NCI-H2107 treated with DMSO at 0.1 percent for 48 hours (cell line): ENCODE measurements at regions not wholly inside any gene's neighbourhood (a gene's known extent, or its start where the extent isn't known, plus 50 kb on each side); places are given as distances from the start of the nearest gene placed in this dataset.

Source experiments
- DNase-seq: peaks from one replicate; lab custom pipeline; 2025; ENCODE audit not compliant: unreplicated experiment; lab: John Stamatoyannopoulos, UW

DNA sequence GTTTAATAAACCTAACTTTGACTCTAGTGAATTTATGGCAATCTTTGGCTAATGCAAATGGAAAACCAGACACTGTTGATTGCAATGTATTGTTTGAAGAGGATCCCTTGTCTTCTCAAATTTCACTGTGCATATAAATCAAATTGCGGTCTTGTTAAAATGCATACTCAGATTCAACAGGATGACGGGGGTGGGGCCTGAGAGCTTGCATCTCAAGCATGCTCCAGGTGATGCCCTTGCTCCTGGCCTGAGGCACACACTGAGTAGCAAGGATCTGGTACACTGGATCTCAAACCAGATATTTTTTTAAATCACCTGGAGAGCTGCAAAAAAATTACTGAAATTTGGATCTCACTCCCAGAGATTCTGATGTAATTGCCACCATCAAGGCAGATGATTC is 463.7 kb downstream of the DNAH5 start:
- no peak for DNase-seq

- peak; percentile 19 for DNase-seq
Measured at GRCh38 chr5:13478831-13479465, 465.5 kb downstream of the DNAH5 start.

GRCh38 chr5:13477118-13477737 is 467.3 kb downstream of the DNAH5 start:
- DNase-seq = no peak

GRCh38 chr5:13472842-13473241 is 471.6 kb downstream of the DNAH5 start:
- DNase-seq = no peak

DNA sequence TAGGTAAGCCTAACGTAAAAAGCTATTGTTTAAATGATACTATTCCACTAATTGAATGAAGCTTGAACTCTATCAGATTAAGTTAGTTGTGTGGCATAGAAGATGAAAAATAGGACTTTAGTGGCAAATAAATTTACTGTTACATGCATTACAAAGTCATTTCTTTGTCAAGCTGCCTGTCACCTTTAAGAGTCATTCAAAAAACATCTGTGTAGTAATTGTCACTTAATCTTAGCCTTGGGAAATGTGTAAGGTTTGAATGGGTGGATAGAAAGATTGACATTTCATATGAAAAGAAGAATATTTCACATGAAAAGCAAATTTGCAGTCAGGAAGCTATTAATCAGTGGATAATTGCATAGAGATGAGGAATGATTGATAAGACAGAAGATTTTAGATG is 473.5 kb downstream of the DNAH5 start:
- DNase-seq = no peak

DNA sequence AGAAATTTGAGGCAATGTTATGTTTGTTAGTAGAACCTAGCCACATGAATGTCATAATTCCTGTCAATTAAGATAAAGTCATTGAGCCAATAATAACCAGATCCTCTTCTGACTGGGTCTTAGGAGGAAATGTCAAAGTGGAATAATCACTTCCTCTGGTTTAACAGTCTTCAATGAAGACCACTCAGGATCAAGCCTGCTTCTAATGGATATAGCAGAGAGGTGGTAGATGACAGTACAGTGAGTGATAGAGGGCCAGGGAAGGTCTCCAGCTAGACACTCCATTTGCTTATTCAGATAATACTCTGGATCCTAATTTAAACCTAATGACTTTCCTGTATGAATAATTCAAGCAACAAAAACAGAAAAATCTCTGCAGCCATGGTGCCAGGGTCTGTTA is 474.2 kb downstream of the DNAH5 start:
- DNase-seq = no peak

DNA sequence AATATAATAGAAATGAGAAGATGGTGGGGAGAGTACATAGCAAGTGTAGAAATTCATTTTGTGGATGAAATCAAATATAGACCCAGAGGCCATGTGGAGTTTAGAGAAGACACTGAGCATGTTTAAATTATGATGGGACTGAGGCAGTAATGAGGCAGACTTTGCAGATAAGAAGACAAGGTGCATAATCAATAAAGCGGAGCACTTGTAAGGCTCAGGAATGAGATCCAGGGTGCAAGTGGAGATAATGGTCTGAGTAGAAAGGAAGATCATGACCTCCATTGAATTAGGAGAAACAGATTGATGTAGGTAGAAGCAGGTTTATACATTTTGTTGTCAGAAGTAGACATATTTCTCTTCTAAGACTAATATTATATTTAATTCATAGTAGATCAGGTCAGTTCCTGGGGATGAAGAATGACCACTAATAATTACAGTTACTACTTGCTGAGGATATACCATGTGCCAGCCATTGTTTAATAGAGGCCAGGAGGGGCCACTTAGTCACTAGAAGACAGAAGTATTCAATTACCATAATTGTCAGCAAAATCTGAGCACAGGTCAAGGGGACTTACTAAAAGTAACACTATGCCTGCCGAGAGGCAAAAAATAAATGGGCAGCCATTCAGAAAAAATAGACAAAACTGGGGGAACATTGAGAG is 479.8 kb downstream of the DNAH5 start:
- no peak for DNase-seq

DNA sequence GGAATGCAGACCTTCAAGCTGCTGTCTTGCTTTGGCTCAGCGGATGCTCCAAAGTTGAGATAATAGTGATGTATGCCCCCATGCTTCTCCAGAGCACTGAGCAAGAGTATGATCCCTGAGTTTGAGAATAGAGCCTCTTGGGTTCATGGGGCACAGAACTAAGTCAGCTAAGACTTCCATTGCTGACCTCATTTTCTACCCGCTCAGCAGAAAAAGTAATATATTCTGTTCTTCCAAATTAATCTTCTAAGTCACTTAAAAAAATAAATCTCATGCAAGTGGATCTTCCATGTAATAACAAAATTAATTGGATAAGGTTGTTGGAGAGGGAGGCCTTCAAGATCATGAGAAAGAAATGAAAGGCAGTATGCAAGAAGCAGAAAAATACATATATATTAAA is 483.9 kb downstream of the DNAH5 start:
- DNase-seq = no peak

- DNase-seq = no peak
Measured at GRCh38 chr5:13454050-13454449, 490.4 kb downstream of the DNAH5 start.

DNA sequence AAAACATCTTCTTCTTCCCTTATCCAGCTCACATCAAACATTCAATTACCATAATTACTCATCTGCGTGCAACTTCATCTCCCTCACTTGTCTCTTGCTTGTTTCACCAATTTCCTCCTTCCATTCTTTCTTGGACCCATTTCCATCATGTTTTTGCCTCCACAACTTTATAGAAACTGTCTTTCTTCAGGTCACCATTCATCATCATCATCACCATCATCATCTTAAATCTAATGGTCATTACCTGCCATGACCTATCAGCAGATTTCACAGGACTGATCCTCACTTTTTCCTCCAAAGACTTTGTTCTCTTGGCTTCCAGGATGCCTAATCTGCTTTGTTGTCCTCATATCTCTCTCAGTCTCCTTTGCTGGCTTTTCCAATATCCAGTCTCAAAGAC is 495.6 kb downstream of the DNAH5 start:
- DNase-seq = no peak

DNA sequence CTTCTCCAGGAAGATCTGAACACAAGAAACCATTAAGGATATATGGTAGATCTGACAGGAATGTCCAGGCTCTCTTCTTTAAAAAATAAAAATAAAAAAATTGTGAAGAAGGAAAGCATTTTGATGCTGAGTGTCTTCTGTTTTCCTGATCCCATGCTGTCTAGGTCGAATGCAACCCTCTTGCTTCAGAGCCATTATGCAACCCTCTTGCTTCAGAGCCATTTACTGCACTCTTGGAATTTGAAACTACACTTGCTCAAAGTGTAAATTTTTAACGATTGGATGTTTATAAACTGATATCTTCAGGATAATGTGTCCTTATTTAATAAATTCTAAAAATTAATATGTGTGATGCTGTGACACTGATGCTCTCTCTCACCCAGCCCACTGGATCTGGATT is 505.1 kb downstream of the DNAH5 start:
- DNase-seq = no peak

DNA sequence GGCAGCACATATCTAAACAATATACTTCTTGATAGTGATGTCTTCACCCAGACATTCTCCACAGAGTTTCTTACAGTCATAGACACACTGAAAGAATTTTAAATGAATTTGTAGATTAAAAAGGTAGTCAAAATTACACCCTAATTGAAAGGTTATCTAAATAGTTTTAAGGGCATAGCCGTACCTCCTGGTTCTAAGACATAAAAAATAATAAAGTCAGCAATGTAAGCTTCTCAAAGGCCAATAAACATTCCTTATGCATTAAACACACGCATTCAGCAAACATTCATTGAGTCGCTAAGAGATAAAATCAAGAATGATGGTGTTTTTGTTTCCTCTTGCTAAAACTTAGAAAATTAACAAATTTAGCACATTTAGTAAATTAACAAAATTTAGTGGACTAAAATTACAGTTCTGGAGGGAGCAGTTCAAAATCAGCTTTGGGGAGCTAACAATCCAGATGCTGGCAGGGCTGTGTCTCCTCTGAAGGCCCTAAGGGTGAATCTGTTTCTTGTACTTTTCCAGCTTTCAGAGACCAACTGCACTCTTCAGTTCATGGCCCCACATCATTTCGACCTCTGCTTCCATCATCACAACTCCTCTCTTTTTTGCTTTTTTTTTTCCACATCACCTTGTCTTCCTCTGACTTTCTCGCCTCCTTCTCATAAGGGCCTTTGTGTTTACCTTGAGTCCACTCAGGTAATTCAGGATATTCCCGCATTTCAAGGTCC is 516.5 kb downstream of the DNAH5 start:
- no peak for DNase-seq

- no peak for DNase-seq
Measured at GRCh38 chr5:13412040-13412595, 532.4 kb downstream of the DNAH5 start.

DNA sequence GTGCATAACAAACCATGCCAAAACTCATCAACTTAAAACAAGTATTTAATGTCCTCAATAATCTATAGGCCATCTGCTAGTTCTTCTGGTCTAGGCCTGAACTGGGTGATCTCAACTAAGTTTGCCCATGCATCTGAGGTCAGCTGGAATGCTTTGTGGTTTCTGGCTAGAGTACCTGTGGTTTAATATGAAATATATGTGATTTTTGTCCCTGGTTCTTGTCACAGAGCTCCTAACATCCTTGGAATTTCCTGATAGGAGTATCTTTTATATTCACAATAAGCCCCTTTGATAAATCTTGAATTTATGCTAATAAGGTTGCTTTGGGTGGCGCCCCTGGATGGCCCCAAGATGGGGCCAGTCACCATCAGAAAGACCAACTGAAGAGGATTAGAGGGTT is 535.9 kb downstream of the DNAH5 start:
- DNase-seq = no peak

DNA sequence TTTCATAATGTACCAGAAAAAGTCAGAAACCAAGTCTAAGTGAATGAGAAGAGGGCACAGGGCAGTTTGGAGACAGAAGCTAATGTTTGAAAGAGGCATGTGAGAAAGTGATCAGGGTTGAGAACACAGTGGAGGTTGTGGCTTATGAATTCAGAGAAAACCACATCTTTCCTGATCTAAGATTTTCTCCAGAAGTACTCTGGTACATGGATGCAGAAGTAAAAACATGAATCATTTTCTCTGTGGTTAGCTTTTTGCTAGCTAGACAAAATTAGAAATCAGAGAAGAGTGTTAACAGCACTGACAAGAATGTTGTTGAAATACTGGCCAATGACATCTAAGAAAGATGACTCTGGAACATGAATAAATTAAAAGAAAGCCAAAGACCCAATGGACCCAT is 541.1 kb downstream of the DNAH5 start:
- DNase-seq = no peak

DNA sequence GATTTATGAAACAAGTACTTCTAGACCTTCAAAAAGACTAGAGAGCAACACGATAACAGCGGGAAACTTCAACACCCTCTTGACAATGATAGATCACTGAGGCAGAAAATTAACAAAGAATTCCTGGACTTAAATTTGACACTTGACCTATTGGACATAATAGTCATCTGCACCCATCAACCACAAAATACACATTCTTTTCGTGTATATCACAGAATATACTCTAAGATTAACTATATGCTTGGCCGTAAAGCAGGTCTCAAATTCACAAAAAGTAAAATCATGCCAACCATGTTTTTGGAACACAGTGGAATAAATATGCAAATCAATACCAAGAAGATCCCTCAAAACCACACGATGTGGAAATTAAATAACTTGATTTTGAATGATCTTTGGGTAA is 559.4 kb downstream of the DNAH5 start:
- DNase-seq = no peak

GRCh38 chr5:13382232-13382631 is 562.3 kb downstream of the DNAH5 start:
- no peak for DNase-seq

DNA sequence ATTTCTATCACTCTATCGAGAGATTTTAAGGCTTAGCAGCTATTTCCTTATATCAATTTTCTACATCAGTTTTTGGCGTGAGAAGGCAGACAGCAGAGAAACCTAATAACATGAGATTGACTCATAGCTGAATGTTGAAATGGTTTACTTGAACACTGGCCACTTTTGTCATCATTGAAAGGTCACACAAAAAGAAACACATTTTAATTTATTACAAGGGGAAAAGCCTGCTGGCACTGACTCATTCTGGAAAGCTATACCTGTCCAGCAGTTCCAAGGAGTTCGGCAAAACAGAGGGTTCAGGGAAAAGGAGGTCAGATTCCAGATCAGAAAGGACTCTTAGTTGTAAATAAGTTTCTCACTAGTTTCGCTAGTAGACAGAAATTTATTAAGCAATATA is 566.4 kb downstream of the DNAH5 start:
- DNase-seq = no peak

- no peak for DNase-seq
Measured at GRCh38 chr5:13359344-13359743, 585.1 kb downstream of the DNAH5 start.

- no peak for DNase-seq
Measured at GRCh38 chr5:13358342-13358741, 586.1 kb downstream of the DNAH5 start.

- no peak for DNase-seq
Measured at GRCh38 chr5:13357929-13358328, 586.6 kb downstream of the DNAH5 start.

GRCh38 chr5:13356226-13356625 is 588.3 kb downstream of the DNAH5 start:
- no peak for DNase-seq
